PFSK-1 (cell line): ENCODE measurements at regions not wholly inside any gene's neighbourhood (a gene's known extent, or its start where the extent isn't known, plus 50 kb on each side); places are given as distances from the start of the nearest gene placed in this dataset.

ENCODE experiments used
- FOXP2 ChIP-seq: optimal IDR thresholded peaks from 2 replicates; pipeline ENCODE3; 2011; ENCODE audit warnings: borderline replicate concordance, control low read depth, inconsistent platforms; ENCODE audit not compliant: insufficient read depth; ENCODE audit errors: extremely low read length, extremely low read depth
- POLR2AphosphoS5 ChIP-seq: IDR thresholded peaks from 2 replicates; pipeline ENCODE4 v1.6.1; 2012; ENCODE audit warnings: low read depth, mild to moderate bottlenecking, control low read depth, low read length, moderate library complexity
- REST ChIP-seq, 2 experiments: IDR thresholded peaks; 2 replicates each; pipeline versions ENCODE4 v1.6.1 to v1.8.0; 2011 to 2012; ENCODE audit warnings: low read depth in 2 of 2, low read length in 2 of 2, control low read depth in 1 of 2, inconsistent platforms in 1 of 2, mild to moderate bottlenecking in 1 of 2, moderate library complexity in 1 of 2; ENCODE audit not compliant: insufficient read depth in 1 of 2
- SIN3A ChIP-seq: IDR thresholded peaks from 2 replicates; pipeline ENCODE4 v1.6.1; 2012; ENCODE audit warnings: mild to moderate bottlenecking, low read length, moderate library complexity, borderline replicate concordance; ENCODE audit not compliant: insufficient read depth
- TAF1 ChIP-seq: IDR thresholded peaks from 2 replicates; pipeline ENCODE4 v1.6.1; 2012; ENCODE audit warnings: low read length, control low read depth, borderline replicate concordance; ENCODE audit not compliant: insufficient read depth

DNA sequence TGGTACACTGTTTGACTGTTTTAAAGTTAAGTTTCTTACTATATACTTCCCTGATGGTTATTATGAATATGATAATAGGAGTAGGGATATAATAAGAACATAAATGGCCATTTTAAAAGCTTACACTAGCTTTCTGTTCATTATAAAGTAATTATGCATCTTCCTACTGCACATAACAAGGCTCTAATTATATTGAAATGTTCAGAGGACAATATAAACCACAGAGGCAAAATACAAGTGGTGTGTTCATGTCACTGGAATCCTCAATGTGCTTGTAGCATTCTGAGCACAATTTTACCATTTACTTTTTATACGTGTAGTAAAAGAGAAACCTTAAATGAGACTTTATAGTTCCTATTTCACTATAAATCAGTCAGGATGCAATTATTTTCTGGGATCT is 268.3 kb downstream of the TMA16 start:
- no peak for TF ChIP-seq SIN3A
- no peak for TF ChIP-seq TAF1
- no peak for TF ChIP-seq POLR2AphosphoS5
- no peak for TF ChIP-seq REST (IDR thresholded peaks at IDR 0.05; ENCODE audit: insufficient read depth in 1 of 2, low read depth in 2 of 2, low read length in 2 of 2)
- TF ChIP-seq FOXP2 = no peak
